IMR-90 (cell line): ENCODE measurements at regions not wholly inside any gene's neighbourhood (a gene's known extent, or its start where the extent isn't known, plus 50 kb on each side); places are given as distances from the start of the nearest gene placed in this dataset.
A peak's percentile ranks its signal among the peaks of the same experiment; 100 is the strongest.

Experiments
- ATAC-seq: fragments of 200-7000 bp; cut with Tn5 transposase; 2 replicates; pipeline ENCODE4 v1.9.1; 2020; ENCODE audit warnings: low read depth, mild to moderate bottlenecking, moderate library complexity
- BruUV-seq: library from RNA; stranded (reverse); fragments of 400-500 nt; replicated peaks from 2 replicates; lab custom pipeline; 2021; lab: Mats Ljungman, UMichigan
- CTCF ChIA-PET: fragments of 300-600 bp; formaldehyde crosslinking; extraction: SDS; loops from one replicate; lab custom pipeline; 2021; ENCODE audit warnings: antibody characterized with exemption; lab: Yijun Ruan, JAX
- POLR2A ChIA-PET: fragments of 300-600 bp; sonication (Branson Sonifier 250); formaldehyde crosslinking; loops from one replicate; lab custom pipeline; 2022; ENCODE audit warnings: antibody characterized with exemption; ENCODE audit not compliant: unreplicated experiment; lab: Charles Lee
- DNase-seq: peaks from one replicate; pipeline ENCODE4 v3.0.0; 2013
- H2AFZ ChIP-seq: replicated peaks from 2 replicates; pipeline ENCODE3; 2013; ENCODE audit warnings: low read length, mild to moderate bottlenecking; ENCODE audit not compliant: poor library complexity
- H2AK5ac ChIP-seq: 2 replicates; pipeline ENCODE4 v1.6.1; 2013; ENCODE audit warnings: low read depth, low read length, inconsistent platforms
- H2AK9ac ChIP-seq: replicated peaks from 2 replicates; pipeline ENCODE3; 2013; ENCODE audit warnings: mild to moderate bottlenecking, low read depth, low read length, moderate library complexity; ENCODE audit not compliant: poor library complexity
- H2BK120ac ChIP-seq: 2 replicates; pipeline ENCODE4 v1.6.1; 2013; ENCODE audit warnings: low read depth, low read length, inconsistent platforms
- H2BK15ac ChIP-seq: 3 replicates; pipeline ENCODE4 v1.6.1; 2013; ENCODE audit warnings: low read depth, low read length, inconsistent platforms
- H2BK20ac ChIP-seq: 2 replicates; pipeline ENCODE4 v1.6.1; 2013; ENCODE audit warnings: low read depth, mild to moderate bottlenecking, inconsistent platforms, low read length, moderate library complexity
- H2BK5ac ChIP-seq: 2 replicates; pipeline ENCODE4 v1.6.1; 2013; ENCODE audit warnings: mild to moderate bottlenecking, low read depth, low read length, inconsistent platforms; ENCODE audit not compliant: poor library complexity, severe bottlenecking
- H3K14ac ChIP-seq: replicated peaks from 2 replicates; pipeline ENCODE4 v1.6.1; 2013; ENCODE audit warnings: low read depth, low read length, inconsistent platforms
- H3K18ac ChIP-seq: 2 replicates; pipeline ENCODE4 v1.6.1; 2013; ENCODE audit warnings: low read depth, low read length, control low read depth
- H3K23ac ChIP-seq: 2 replicates; pipeline ENCODE4 v1.6.1; 2013; ENCODE audit warnings: low read depth, low read length, inconsistent platforms
- H3K27ac ChIP-seq: 2 replicates; pipeline ENCODE4 v1.5.1; 2013; ENCODE audit warnings: mild to moderate bottlenecking, control low read depth, low read length; ENCODE audit not compliant: insufficient read depth
- H3K27me3 ChIP-seq: 2 replicates; pipeline ENCODE4 v1.6.1; 2013; ENCODE audit warnings: low read length; ENCODE audit not compliant: control insufficient read depth, insufficient read depth
- H3K36me3 ChIP-seq: 2 replicates; pipeline ENCODE4 v1.6.1; 2013; ENCODE audit warnings: low read length, mixed read lengths; ENCODE audit not compliant: control insufficient read depth, insufficient read depth
- H3K4ac ChIP-seq: 2 replicates; pipeline ENCODE4 v1.6.1; 2013; ENCODE audit warnings: low read depth, low read length, inconsistent platforms
- H3K4me1 ChIP-seq: 2 replicates; pipeline ENCODE4 v1.6.1; 2013; ENCODE audit warnings: low read length, mixed read lengths; ENCODE audit not compliant: control insufficient read depth, insufficient read depth
- H3K4me2 ChIP-seq: 2 replicates; pipeline ENCODE4 v1.6.1; 2013; ENCODE audit warnings: low read depth, mild to moderate bottlenecking, control low read depth, low read length, moderate library complexity
- H3K4me3 ChIP-seq: 2 replicates; pipeline ENCODE4 v1.5.1; 2013; ENCODE audit warnings: low read depth, mild to moderate bottlenecking, control low read depth, low read length, moderate library complexity; ENCODE audit not compliant: insufficient read depth
- H3K56ac ChIP-seq: 2 replicates; pipeline ENCODE4 v1.6.1; 2013; ENCODE audit warnings: low read length, inconsistent platforms; ENCODE audit not compliant: insufficient read depth; ENCODE audit errors: extremely low read depth
- H3K79me1 ChIP-seq, 2 experiments: 2 replicates each; pipeline ENCODE4 v1.6.1; 2013; ENCODE audit warnings: low read length in 2 of 2, inconsistent platforms in 1 of 2, low read depth in 1 of 2
- H3K9ac ChIP-seq: 2 replicates; pipeline ENCODE4 v1.6.1; 2013; ENCODE audit warnings: low read depth, low read length, control low read depth
- H3K9me1 ChIP-seq: 2 replicates; pipeline ENCODE4 v1.6.1; 2013; ENCODE audit warnings: low read length, inconsistent platforms; ENCODE audit not compliant: insufficient read depth
- H3K9me3 ChIP-seq: 2 replicates; pipeline ENCODE4 v1.6.1; 2013; ENCODE audit warnings: low read length; ENCODE audit not compliant: control insufficient read depth, insufficient read depth
- H4K20me1 ChIP-seq: 2 replicates; pipeline ENCODE4 v1.6.1; 2013; ENCODE audit warnings: low read length, inconsistent platforms; ENCODE audit not compliant: insufficient read depth
- H4K5ac ChIP-seq: 2 replicates; pipeline ENCODE4 v1.6.1; 2013; ENCODE audit warnings: mild to moderate bottlenecking, low read depth, low read length, control low read depth
- H4K8ac ChIP-seq, 2 experiments: 2 replicates each; pipeline ENCODE4 v1.6.1; 2013; ENCODE audit warnings: low read depth in 2 of 2, low read length in 2 of 2, control low read depth in 1 of 2, inconsistent platforms in 1 of 2
- H4K91ac ChIP-seq: 2 replicates; pipeline ENCODE4 v1.6.1; 2013; ENCODE audit warnings: low read depth, low read length, inconsistent platforms; ENCODE audit not compliant: insufficient read depth
- FOS ChIP-seq: fragments of 150-350 bp; IDR thresholded peaks from 2 replicates; pipeline ENCODE4 v1.6.1; 2016; ENCODE audit warnings: low read depth, low read length
- MAFK ChIP-seq: IDR thresholded peaks from 2 replicates; pipeline ENCODE4 v1.6.1; 2012; ENCODE audit warnings: low read depth, low read length, improper control_type of control experiment
- MXI1 ChIP-seq: IDR thresholded peaks from 2 replicates; pipeline ENCODE4 v1.6.1; 2012; ENCODE audit warnings: low read depth, mild to moderate bottlenecking, low read length, moderate library complexity, borderline replicate concordance
- NFE2L2 ChIP-seq: fragments of 150-350 bp; IDR thresholded peaks from 2 replicates; pipeline ENCODE4 v1.6.1; 2016; ENCODE audit warnings: low read depth, mild to moderate bottlenecking, low read length
- POLR2A ChIP-seq: IDR thresholded peaks from 2 replicates; pipeline ENCODE4 v1.6.1; 2012; ENCODE audit warnings: mild to moderate bottlenecking, low read depth, low read length
- RFX5 ChIP-seq: IDR thresholded peaks from 2 replicates; pipeline ENCODE4 v1.8.0; 2012; ENCODE audit warnings: low read depth, mild to moderate bottlenecking, low read length, moderate library complexity
- WGBS, 2 experiments: methylation state at CpG; one replicate each; pipeline versions ENCODE4 v1.1.5 to v1.1.7; 2013; ENCODE audit warnings: missing lambda C conversion rate in 2 of 2; ENCODE audit not compliant: insufficient read length in 1 of 2; ENCODE audit errors: extremely low coverage in 2 of 2; 5-methylcytosine and 5-hydroxymethylcytosine counted together
- dilution Hi-C: fragments of 300-500 bp; cut with HindIII; formaldehyde crosslinking; loops from one replicate; pipeline ENCODE4 v1.14.3; 2018; ENCODE audit warnings: low sequenced_read_pairs; ENCODE audit not compliant: unreplicated experiment
- in situ Hi-C: fragments of 300-500 bp; cut with MboI; formaldehyde crosslinking; loops from 3 replicates; pipeline ENCODE4 v1.14.3; 2019; ENCODE audit warnings: low sequenced_read_pairs, inconsistent platforms, mixed read lengths
- intact Hi-C: fragments of 100-400 bp; cut with micrococcal nuclease; formaldehyde crosslinking; loops from 2 replicates; pipeline ENCODE4 v1.10.0; 2022
- TF ChIP-seq, protein P1 (sequence below): fragments of 150-350 bp; IDR thresholded peaks from 2 replicates; pipeline ENCODE4 v1.6.1; 2017; ENCODE audit warnings: mild to moderate bottlenecking, antibody characterized with exemption, low read length, low read depth

DNA sequence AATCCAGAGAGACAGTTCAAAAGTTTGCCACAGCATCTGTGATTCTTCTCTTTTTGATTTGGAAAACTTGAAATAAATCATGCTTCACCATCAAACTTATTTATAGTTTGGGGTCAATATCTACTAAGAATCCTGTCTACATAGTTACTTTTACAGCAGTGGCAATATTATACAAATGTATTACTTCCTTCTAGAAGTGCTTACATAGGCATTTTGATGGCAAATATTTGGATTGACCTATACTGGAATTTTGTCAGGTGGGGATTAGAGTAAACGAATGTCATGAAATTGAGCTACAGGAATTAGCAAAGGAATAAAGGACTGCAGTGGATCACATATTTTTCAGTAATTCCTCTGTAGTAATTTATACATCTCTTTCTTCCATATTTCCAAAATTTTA, 1885.5 kb upstream of the ADGRL3 start:
- CTCF ChIA-PET = no interaction called here
- intact Hi-C loops = no loop called here
- no peak for TF ChIP-seq RFX5
- TF ChIP-seq POLR2A = no peak
- no peak for TF ChIP-seq FOS
- peak; percentile 71 for TF ChIP-seq MAFK
- TF ChIP-seq NFE2L2 = no peak
- TF ChIP-seq, protein P1, sequence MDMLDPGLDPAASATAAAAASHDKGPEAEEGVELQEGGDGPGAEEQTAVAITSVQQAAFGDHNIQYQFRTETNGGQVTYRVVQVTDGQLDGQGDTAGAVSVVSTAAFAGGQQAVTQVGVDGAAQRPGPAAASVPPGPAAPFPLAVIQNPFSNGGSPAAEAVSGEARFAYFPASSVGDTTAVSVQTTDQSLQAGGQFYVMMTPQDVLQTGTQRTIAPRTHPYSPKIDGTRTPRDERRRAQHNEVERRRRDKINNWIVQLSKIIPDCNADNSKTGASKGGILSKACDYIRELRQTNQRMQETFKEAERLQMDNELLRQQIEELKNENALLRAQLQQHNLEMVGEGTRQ = no peak
- no peak for TF ChIP-seq MXI1
- WGBS, 2 experiments = no CpG with 5 or more reads among the region's 1 CpG
- no peaks in the 10 kb centered on the region for H4K20me1 ChIP-seq
- H4K5ac ChIP-seq = no peak overlapping the region
- H3K23ac ChIP-seq = no peak overlapping the region
- no peak overlapping the region for H2BK20ac ChIP-seq
- POLR2A ChIA-PET = no interaction called here
- no peak overlapping the region for H3K27ac ChIP-seq
- H3K18ac ChIP-seq = no peak overlapping the region
- H3K9me3 ChIP-seq = peaks cover 2% of the 10 kb centered on the region; the same call in 1 of the 2 replicates
- H2AK5ac ChIP-seq = no peak overlapping the region
- no peak overlapping the region for H2BK120ac ChIP-seq
- H3K79me1 ChIP-seq = no peaks in the 10 kb centered on the region
- no peak overlapping the region for H3K9ac ChIP-seq
- in situ Hi-C loops = no loop called here
- no peak overlapping the region for H3K14ac ChIP-seq
- dilution Hi-C loops = no loop called here
- H2BK15ac ChIP-seq = no peak overlapping the region
- no peak overlapping the region for H3K56ac ChIP-seq
- H4K91ac ChIP-seq = no peak overlapping the region
- H3K27me3 ChIP-seq = no peaks in the 10 kb centered on the region
- no peak overlapping the region for H3K4me2 ChIP-seq
- ATAC-seq = no peak
- H3K4me3 ChIP-seq = no peak overlapping the region
- H3K9me1 ChIP-seq = no peaks in the 10 kb centered on the region
- H2AFZ ChIP-seq = no peak overlapping the region
- no peaks in the 10 kb centered on the region for H3K4me1 ChIP-seq
- H4K8ac ChIP-seq = no peak overlapping the region
- H2AK9ac ChIP-seq = no peak overlapping the region
- no peak overlapping the region for H3K4ac ChIP-seq
- H2BK5ac ChIP-seq = no peak overlapping the region
- no peak for DNase-seq
- no TSS peak for BruUV-seq
- no peaks in the 10 kb centered on the region for H3K36me3 ChIP-seq
